ENCODE measurements at regions not wholly inside any gene's neighbourhood (a gene's known extent, or its start where the extent isn't known, plus 50 kb on each side); places are given as distances from the start of the nearest gene placed in this dataset.

DNA sequence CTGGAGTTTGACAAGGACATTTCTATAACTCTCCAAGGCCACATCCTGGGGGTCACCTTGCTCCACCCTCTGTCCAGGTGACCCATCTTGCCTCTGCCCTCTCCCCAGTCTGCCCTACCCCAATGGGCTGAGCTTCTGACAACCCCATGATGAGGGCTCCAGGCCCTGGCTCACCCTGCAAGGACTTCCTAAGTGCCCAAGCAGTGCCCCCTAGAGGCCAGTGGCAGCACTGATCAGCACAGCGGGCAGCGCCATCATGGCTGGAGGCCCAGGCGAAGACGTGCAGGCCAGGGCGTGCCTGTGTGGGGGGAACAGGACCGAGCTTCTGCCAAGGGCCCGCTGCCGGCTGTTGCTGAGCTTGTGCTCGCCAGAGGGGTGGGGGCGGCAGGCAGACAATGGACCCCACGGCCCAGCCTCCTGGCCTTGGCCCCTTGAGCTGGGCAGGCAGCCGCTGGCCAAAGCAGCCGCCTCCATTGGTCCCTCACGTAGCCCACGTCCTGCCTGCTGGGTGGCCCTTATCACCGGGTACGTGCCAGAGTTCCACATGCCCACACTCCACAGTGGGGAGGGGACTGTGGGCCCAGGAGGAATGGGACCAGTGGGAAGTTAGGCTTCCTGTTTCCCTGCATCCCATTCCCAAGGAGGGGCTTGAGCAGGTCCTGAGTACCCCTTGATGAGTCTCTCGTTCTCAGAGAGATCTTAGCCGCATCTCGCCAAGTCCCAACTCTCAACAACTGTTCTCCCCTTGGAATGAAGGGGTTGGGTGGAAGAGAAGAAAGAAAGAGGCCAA is 64.3 kb downstream of the MRPL14 start:
- DNase-seq = no peak

GRCh38 chr6:44062105-44062770 is 65.0 kb downstream of the MRPL14 start:
- DNase-seq = no peak

DNA sequence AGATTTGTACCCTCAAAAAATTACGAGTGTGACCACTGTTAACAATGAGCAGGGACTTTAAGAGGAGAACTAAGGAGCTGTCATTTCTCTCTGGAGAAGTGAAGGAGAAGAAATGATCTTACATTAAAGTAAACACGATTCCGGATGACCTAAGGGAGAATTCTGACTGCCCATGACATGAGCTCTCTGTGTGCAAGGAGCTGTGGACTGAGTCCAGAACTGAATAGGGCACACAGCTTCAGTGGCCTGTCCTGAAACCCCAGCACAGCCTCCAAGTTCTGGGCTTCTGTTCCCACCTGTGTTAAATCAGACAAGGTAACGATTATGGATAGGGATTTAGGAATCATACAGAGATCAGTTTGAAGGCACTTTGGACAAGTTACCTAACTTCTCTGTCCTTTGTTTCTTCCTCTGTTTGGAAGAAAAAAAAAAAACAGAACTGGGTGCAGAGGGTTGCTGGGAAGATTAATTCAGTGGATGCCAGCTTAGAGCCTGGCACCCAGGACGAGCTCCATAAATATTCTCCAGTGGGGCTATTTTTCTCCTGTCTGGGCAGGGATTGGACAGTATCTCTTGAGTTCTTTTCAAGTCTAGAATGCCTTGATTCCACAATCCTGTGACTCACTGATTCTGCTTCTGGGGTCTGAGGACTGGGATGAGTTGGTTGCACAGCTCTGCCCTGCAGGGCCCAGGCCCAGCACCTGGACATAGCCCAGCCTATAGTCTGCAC is 65.7 kb downstream of the MRPL14 start:
- peak; percentile 54 for DNase-seq

GRCh38 chr6:44060612-44061374 is 66.5 kb downstream of the MRPL14 start:
- no peak for DNase-seq

GRCh38 chr6:44059359-44060346 is 67.6 kb downstream of the MRPL14 start:
- DNase-seq = peak; percentile 54

DNA sequence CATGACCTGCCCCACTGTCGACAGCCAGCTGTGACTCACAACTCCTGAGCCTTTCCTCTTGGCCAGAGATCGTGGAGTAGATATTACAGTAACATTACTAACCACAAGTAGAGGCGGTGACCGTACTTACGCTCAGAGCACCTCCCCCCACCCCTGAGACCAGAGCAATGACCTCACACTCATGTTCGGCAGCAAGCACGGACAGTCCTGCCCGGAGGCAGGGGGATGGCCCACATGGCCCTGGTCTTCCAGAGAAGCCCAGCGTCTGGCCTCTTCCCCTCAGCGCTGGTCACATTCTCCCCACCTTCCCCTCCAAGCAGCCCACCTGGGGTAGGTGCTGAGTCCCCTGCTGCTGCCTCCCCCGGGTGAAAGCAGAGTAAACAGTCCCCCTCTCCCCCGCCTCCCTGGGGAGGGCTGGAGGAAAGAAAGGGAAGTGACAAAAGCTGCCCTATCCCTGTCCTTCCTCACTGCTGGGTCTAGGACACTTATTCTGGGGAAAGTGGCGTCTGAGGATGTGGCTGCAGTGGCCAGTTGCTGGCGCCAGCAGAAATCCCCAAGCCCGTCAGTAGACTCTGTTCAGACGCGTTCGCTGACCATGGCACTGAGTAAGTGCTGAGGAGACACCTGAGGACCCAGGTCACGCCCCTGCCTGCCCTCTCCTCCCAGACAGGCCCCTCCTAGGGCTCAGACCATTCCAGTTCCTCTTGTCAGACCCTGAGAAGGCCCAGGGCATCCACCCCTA is 68.5 kb downstream of the MRPL14 start:
- peak; percentile 100 for DNase-seq

DNA sequence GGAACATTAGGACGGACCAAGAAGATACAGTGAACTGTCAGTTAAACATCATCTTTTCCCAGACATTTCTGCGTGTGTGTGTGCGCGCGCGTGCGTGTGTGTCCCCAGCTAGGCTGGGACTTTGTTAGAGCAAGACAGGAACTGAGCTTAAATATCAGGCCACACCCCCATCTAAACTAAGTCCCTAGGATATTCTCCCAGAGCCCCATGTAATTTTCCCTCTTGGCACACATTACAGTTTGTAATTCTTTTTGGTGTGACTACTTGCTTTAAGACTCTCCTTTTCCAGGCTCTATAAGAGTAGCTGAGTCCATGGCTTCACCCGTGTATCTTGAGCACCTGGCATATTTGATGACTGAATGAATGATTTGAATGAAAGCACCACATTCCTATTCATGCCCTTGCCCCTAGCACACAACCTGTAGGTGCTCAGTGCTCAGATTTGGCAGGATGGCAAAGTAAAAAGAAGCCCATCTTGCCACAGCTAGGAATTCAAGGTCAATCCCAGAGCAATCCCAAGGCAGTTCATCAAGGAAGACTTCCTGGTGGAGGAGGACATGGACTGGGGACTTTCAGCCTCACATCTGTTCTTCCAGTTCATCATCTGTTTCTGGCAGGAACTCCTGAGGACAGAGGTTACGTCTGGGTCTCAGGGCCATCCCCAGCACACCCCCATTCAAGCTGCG is 69.2 kb downstream of the MRPL14 start:
- DNase-seq = peak; percentile 54

- DNase-seq = no peak
These were observed 69.9 kb downstream of the MRPL14 start for GRCh38 chr6:44057238-44057930.

- DNase-seq = peak; percentile 54
These were observed 70.6 kb downstream of the MRPL14 start for GRCh38 chr6:44056392-44057237.

DNA sequence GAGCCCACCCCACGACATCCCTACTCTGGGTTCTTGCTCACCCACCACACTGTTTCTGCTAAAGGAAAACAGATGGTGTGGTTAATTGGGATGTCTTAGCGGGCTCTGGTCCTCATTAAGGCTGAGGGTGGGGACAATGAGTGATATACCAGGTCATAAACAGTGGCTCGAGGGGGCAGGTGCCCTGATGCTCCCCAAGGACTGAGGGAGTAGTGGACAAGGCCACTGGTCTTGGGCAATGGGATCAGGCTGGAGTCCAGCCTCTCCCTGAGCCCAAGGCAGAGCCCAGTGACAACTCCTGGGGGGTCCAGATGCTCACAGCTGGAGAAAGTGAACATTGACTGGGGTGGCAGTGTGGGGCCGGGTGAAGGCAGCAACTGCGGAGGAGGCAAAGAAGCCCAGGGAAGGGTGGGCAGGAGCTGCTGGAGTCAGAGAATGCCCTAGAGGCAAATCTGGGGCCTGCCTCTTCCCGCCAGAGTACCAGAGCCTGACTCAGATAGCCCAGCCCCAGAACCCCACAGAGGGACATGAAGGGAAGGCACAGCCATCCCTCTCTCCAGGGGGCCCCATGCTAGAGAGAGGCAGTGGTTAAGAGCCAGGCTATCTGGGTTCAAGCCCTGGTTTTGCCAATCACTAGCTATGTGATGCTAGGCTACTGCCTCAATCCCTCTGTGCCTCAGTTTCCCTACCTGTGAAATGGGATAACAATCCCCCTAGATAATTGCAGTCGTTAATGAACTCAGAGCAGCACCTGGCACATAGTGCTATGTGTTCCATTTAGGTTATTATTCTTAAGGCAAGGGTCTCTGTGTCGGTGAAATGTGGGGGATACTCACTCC is 72.3 kb downstream of the MRPL14 start:
- DNase-seq = peak; percentile 88

DNA sequence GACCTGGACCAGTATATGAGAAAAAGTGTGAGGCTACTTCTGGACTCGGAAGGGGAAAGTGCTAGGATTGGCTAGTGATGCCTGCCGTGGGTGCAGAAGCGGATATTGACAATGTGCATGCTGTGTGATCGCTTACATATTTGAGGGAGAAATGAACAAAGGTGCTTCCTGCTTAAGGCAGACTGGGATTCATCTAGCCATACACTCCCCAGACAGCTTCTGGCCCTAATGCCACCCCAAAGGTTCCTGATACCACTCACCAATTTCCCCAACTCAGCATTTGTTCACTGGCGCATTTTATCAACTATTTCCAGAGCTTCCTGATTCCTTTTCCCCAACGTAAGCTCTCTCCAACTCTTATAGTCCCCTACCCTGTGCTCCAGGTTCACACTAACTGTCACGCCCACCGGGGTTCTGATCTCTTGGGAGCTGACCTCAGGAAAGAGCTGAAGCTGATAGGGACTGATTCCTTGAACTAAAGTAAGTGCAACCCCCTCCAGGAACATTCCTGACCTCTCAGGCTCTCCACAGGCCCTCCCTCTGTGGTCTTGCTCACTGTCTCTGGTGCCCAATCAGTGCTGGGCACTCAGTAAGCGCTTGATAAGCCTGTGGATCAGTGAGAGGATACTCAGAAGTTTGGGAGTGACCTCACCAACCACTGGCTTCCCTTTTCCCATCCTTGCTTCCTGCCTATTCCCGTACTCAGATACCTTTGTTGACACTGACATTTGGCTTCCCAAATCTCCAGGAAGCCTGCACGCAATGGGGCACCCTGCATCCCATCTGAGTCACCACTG is 73.3 kb downstream of the MRPL14 start:
- DNase-seq = peak; percentile 97

- DNase-seq = no peak
These were observed 74.0 kb downstream of the MRPL14 start for GRCh38 chr6:44053106-44053756.

- DNase-seq = peak; percentile 89
These were observed 74.7 kb downstream of the MRPL14 start for GRCh38 chr6:44052419-44053023.

DNA sequence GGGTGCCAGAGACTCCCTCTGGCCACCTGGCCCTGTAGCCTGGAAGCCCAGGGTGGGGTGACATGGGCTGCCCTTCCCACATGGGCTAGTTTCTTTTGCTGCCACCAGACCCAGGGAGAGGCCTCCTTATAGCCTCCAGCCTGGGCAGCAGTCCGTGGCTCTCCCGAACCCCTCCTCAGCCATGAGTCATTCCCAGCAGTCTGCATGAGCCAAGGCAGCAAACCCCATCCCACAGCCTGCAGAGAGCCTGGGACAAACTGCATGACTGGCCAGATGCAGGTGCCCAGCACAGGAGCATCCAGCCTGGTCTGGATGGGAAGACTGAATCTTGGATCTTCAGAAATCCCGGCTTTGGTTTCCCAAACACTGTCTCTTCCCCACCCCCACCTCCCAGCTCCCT is 75.7 kb downstream of the MRPL14 start:
- peak; percentile 81 for DNase-seq

GRCh38 chr6:44050872-44051505 is 76.3 kb downstream of the MRPL14 start:
- no peak for DNase-seq
